ENCODE measurements at regions not wholly inside any gene's neighbourhood (a gene's known extent, or its start where the extent isn't known, plus 50 kb on each side); places are given as distances from the start of the nearest gene placed in this dataset.

DNA sequence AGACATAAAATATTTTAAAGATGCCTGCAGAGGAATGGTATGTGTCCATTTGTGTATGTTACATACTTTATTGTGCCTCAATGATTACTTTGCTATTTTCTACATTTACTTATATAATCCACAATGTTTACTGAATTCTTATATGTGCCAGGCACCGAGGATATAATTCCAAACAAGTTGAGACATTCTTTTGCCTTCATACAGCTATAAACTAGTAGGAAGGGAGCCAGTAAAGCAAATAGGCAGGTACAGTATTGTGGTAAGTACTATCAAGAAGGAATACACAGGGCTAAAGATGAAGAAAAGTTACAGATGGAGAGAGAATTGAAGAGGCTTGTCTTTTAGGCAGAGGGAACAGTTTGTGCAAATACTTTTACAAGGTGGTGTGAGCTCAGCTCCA lies 131.6 kb downstream of the DISP1 start:
- Histone ChIP-seq H3K14ac (ENCODE audit: insufficient read length) (no peak overlapping the region), H3K4me2 (ENCODE audit: insufficient read depth in 1 of 2, low read depth in 2 of 2, low read length in 2 of 2) (no peak overlapping the region), H3K79me2 (ENCODE audit: control insufficient read depth in 1 of 2, insufficient read depth in 2 of 2, low read length in 2 of 2) (no peaks in the 10 kb centered on the region), H3K27me3 (replicated peaks in 1 of 4; ENCODE audit: control insufficient read depth in 3 of 4, extremely low read depth in 1 of 4, insufficient read depth in 3 of 4, low read length in 3 of 4) (no peaks in the 10 kb centered on the region), H2BK15ac (ENCODE audit: low read length) (no peak overlapping the region), H3K27ac (ENCODE audit: low read depth, low read length) (no peak overlapping the region), H3K56ac (replicated peaks; ENCODE audit: insufficient read length, low read depth, low read length) (no peak overlapping the region), H2AK5ac (ENCODE audit: low read depth, low read length) (no peak overlapping the region), H4K5ac (ENCODE audit: insufficient read length, low read depth, low read length) (no peak overlapping the region), H2BK5ac (ENCODE audit: low read depth, low read length) (no peak overlapping the region), H3K79me1 (ENCODE audit: low read depth, low read length) (no peaks in the 10 kb centered on the region), H3K4me3 (ENCODE audit: extremely low read depth in 1 of 4, insufficient read depth in 2 of 4, low read depth in 3 of 4, low read length in 4 of 4) (no peak overlapping the region), H2BK20ac (ENCODE audit: low read length) (no peak overlapping the region), H3K18ac (ENCODE audit: extremely low read depth, low read length) (no peak overlapping the region), H4K8ac (ENCODE audit: extremely low read depth, insufficient read depth, low read length) (no peak overlapping the region), H3K23me2 (ENCODE audit: low read depth, low read length) (no peaks in the 10 kb centered on the region), H4K91ac (replicated peaks; ENCODE audit: insufficient read length, low read length) (no peak overlapping the region), H3K23ac (ENCODE audit: insufficient read length) (no peak overlapping the region), H3K4me1 (replicated peaks in 1 of 4; ENCODE audit: control insufficient read depth in 3 of 4, insufficient read depth in 4 of 4, low read length in 3 of 4) (peaks cover 0 to 3% (median 0%) of the 10 kb centered on the region in 4 experiments; a peak in 1 of 7 replicates), H3K4ac (replicated peaks; ENCODE audit: insufficient read length, low read depth, low read length) (no peak overlapping the region), H3K9ac (replicated peaks in 1 of 4; ENCODE audit: extremely low read depth in 1 of 4, low read depth in 3 of 4, low read length in 3 of 4) (no peak overlapping the region), H2BK120ac (replicated peaks; ENCODE audit: low read depth, low read length) (no peak overlapping the region), H2BK12ac (ENCODE audit: low read depth, low read length) (no peak overlapping the region), H3K9me3 (ENCODE audit: insufficient read depth in 2 of 2, low read depth in 1 of 2, low read length in 1 of 2) (no peaks in the 10 kb centered on the region), H4K20me1 (replicated peaks in 1 of 2; ENCODE audit: control insufficient read depth in 1 of 2, insufficient read depth in 2 of 2, low read length in 2 of 2) (no peaks in the 10 kb centered on the region), H2AFZ (ENCODE audit: low read length) (no peak overlapping the region), H3K36me3 (ENCODE audit: control insufficient read depth in 2 of 4, insufficient read depth in 4 of 4, low read length in 3 of 4) (no peaks in the 10 kb centered on the region)
- POLR2A ChIA-PET (ENCODE audit: partially characterized antibody): no interaction called here
- FAIRE-seq (no peak), DNase-seq (ENCODE audit: low read depth in 1 of 2, low spot score in 2 of 2) (no peak)
- WGBS, 2 experiments (ENCODE audit: extremely low coverage in 1 of 2, insufficient coverage in 1 of 2, insufficient read length in 1 of 2, insufficient replicate concordance in 2 of 2, low coverage in 1 of 2, low lambda C conversion rate in 2 of 2, missing lambda C conversion rate in 1 of 2): 100% methylated on average over 1 of the region's 1 CpG; no CpG with 5 or more reads in 1 of the 2 experiments
- CTCF ChIA-PET (ENCODE audit: partially characterized antibody): interaction anchor here (0.5 to 2.0 kb wide), 2 partner anchors 144 to 1796 kb away, joined by 3 to 4 read pairs; no protein-coding TSS in a partner anchor
- TF ChIP-seq KDM4A (IDR thresholded peaks at IDR 0.05; ENCODE audit: low read depth, low read length, severe bottlenecking): no peak
- no peak for TF ChIP-seq SP1 (IDR thresholded peaks at IDR 0.05; ENCODE audit: low read depth, low read length)
- no peak for TF ChIP-seq NANOG (IDR thresholded peaks at IDR 0.05; ENCODE audit: insufficient read depth, low read depth, low read length, poor library complexity, severe bottlenecking)
- TF ChIP-seq, protein P1, sequence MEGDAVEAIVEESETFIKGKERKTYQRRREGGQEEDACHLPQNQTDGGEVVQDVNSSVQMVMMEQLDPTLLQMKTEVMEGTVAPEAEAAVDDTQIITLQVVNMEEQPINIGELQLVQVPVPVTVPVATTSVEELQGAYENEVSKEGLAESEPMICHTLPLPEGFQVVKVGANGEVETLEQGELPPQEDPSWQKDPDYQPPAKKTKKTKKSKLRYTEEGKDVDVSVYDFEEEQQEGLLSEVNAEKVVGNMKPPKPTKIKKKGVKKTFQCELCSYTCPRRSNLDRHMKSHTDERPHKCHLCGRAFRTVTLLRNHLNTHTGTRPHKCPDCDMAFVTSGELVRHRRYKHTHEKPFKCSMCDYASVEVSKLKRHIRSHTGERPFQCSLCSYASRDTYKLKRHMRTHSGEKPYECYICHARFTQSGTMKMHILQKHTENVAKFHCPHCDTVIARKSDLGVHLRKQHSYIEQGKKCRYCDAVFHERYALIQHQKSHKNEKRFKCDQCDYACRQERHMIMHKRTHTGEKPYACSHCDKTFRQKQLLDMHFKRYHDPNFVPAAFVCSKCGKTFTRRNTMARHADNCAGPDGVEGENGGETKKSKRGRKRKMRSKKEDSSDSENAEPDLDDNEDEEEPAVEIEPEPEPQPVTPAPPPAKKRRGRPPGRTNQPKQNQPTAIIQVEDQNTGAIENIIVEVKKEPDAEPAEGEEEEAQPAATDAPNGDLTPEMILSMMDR (IDR thresholded peaks at IDR 0.05; ENCODE audit: control extremely low read depth in 1 of 3, insufficient read depth in 1 of 3, low read depth in 1 of 3, low read length in 3 of 3): no peak
- no peak for TF ChIP-seq SIN3A (conservative IDR thresholded peaks at IDR 0.05 in 1 of 2, IDR thresholded peaks at IDR 0.05 in 1 of 2; ENCODE audit: low read depth in 1 of 2, low read length in 2 of 2)
- TF ChIP-seq HDAC2 (IDR thresholded peaks at IDR 0.05; ENCODE audit: borderline replicate concordance in 1 of 2, low read depth in 2 of 2, low read length in 2 of 2): no peak
- no peak for TF ChIP-seq SIX5 (IDR thresholded peaks at IDR 0.05; ENCODE audit: low read depth, low read length)
- TF ChIP-seq, protein P2, sequence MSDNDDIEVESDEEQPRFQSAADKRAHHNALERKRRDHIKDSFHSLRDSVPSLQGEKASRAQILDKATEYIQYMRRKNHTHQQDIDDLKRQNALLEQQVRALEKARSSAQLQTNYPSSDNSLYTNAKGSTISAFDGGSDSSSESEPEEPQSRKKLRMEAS (IDR thresholded peaks at IDR 0.05): no peak
- TF ChIP-seq SRF (IDR thresholded peaks at IDR 0.05; ENCODE audit: low read depth, low read length): no peak
- TF ChIP-seq TEAD4 (IDR thresholded peaks at IDR 0.05; ENCODE audit: low read depth, low read length): no peak
- no peak for TF ChIP-seq SIRT6 (IDR thresholded peaks at IDR 0.05; ENCODE audit: low read length)
